ENCODE measurements at regions not wholly inside any gene's neighbourhood (a gene's known extent, or its start where the extent isn't known, plus 50 kb on each side); places are given as distances from the start of the nearest gene placed in this dataset.

GRCh38 chr7:92961961-92962360 is 125.6 kb upstream of the CDK6 start:
- Histone ChIP-seq H3K4me1 (no peaks in the 10 kb centered on the region), H3K4me3 (no peak overlapping the region), H3K36me3 (no peaks in the 10 kb centered on the region), H3K9me3 (no peaks in the 10 kb centered on the region), H3K27ac (no peak overlapping the region), H3K27me3 (no peaks in the 10 kb centered on the region)
- WGBS, 2 donors (ENCODE audit: low coverage in 1 of 2) = 37 to 78% methylated on average over 2 of the region's 2 CpGs
- no peak for ATAC-seq
- TF ChIP-seq CTCF (IDR thresholded peaks at IDR 0.05) (no peak), POLR2A (IDR thresholded peaks at IDR 0.05) (no peak), POLR2AphosphoS5 (IDR thresholded peaks at IDR 0.05) (no peak), EP300 (IDR thresholded peaks at IDR 0.05) (no peak)

- Histone ChIP-seq H3K4me1 (no peaks in the 10 kb centered on the region), H3K9me3 (no peaks in the 10 kb centered on the region), H3K27me3 (no peaks in the 10 kb centered on the region), H3K4me3 (no peak overlapping the region), H3K27ac (no peak overlapping the region), H3K36me3 (no peaks in the 10 kb centered on the region)
- 71 to 100% methylated on average over 1 to 2 of the region's 2 CpGs for WGBS, 2 donors (ENCODE audit: low coverage in 1 of 2)
- ATAC-seq = no peak
- no peak for TF ChIP-seq EP300 (IDR thresholded peaks at IDR 0.05)
- no peak for TF ChIP-seq CTCF (IDR thresholded peaks at IDR 0.05)
- TF ChIP-seq POLR2AphosphoS5 (IDR thresholded peaks at IDR 0.05) = no peak
- TF ChIP-seq POLR2A (IDR thresholded peaks at IDR 0.05) = no peak
Measured at GRCh38 chr7:92956575-92956974, 120.2 kb upstream of the CDK6 start.

- TF ChIP-seq POLR2A (IDR thresholded peaks at IDR 0.05) = no peak
- no peak for TF ChIP-seq CTCF (IDR thresholded peaks at IDR 0.05)
- no peak for TF ChIP-seq POLR2AphosphoS5 (IDR thresholded peaks at IDR 0.05)
- no peak for TF ChIP-seq EP300 (IDR thresholded peaks at IDR 0.05)
- ATAC-seq = no peak
- WGBS, 2 donors (ENCODE audit: low coverage in 1 of 2) = 69 to 73% methylated on average over 6 of the region's 6 CpGs
- Histone ChIP-seq H3K36me3 (no peaks in the 10 kb centered on the region), H3K9me3 (no peaks in the 10 kb centered on the region), H3K4me1 (no peaks in the 10 kb centered on the region), H3K4me3 (no peak overlapping the region), H3K27ac (no peak overlapping the region), H3K27me3 (no peaks in the 10 kb centered on the region)
Measured at GRCh38 chr7:92955081-92955480, 118.7 kb upstream of the CDK6 start.

GRCh38 chr7:92953657-92954056 is 117.3 kb upstream of the CDK6 start:
- 29 to 53% methylated on average over 2 of the region's 2 CpGs for WGBS, 2 donors (ENCODE audit: low coverage in 1 of 2)
- Histone ChIP-seq H3K36me3 (no peaks in the 10 kb centered on the region), H3K4me1 (no peaks in the 10 kb centered on the region), H3K9me3 (no peaks in the 10 kb centered on the region), H3K4me3 (no peak overlapping the region), H3K27ac (no peak overlapping the region), H3K27me3 (no peaks in the 10 kb centered on the region)
- ATAC-seq = no peak
- TF ChIP-seq POLR2A (IDR thresholded peaks at IDR 0.05) (no peak), CTCF (IDR thresholded peaks at IDR 0.05) (no peak), POLR2AphosphoS5 (IDR thresholded peaks at IDR 0.05) (no peak), EP300 (IDR thresholded peaks at IDR 0.05) (no peak)

GRCh38 chr7:92949748-92950147 is 113.4 kb upstream of the CDK6 start:
- no peak overlapping the region for H3K27ac ChIP-seq
- 0 to 73% methylated on average over 1 of the region's 1 CpG for WGBS, 2 donors (ENCODE audit: low coverage in 1 of 2)
- H3K4me3 ChIP-seq = no peak overlapping the region
- TF ChIP-seq POLR2A (IDR thresholded peaks at IDR 0.05) (no peak), CTCF (IDR thresholded peaks at IDR 0.05) (no peak), POLR2AphosphoS5 (IDR thresholded peaks at IDR 0.05) (no peak), EP300 (IDR thresholded peaks at IDR 0.05) (no peak)
- peaks cover 0 to 7% (median 0%) of the 10 kb centered on the region in 3 donors for H3K4me1 ChIP-seq
- no peaks in the 10 kb centered on the region for H3K27me3 ChIP-seq
- H3K9me3 ChIP-seq = no peaks in the 10 kb centered on the region
- H3K36me3 ChIP-seq = no peaks in the 10 kb centered on the region
- ATAC-seq = no peak
